ENCODE measurements at regions not wholly inside any gene's neighbourhood (a gene's known extent, or its start where the extent isn't known, plus 50 kb on each side); places are given as distances from the start of the nearest gene placed in this dataset.
"Not testable (repeated sequence)": the region's sequence is repeated elsewhere in the genome, so short reads cannot be mapped to it uniquely, and the experiment has no call there.

GRCh38 chr1:166628259-166628658 is 211.0 kb upstream of the POGK start:
- Histone ChIP-seq H3K27ac (no peak overlapping the region), H3K9me3 (no peaks in the 10 kb centered on the region), H3K27me3 (no peaks in the 10 kb centered on the region), H3K36me3 (no peaks in the 10 kb centered on the region), H3K4me3 (no peak overlapping the region), H3K4me1 (no peaks in the 10 kb centered on the region)
- in situ Hi-C loops (cut with MboI; ENCODE audit: low sequenced_read_pairs in 4 of 4), result no loop called here
- intact Hi-C loops (cut with DNase I; ENCODE audit: low total_unique reads), result no loop called here
- ATAC-seq (no peak), DNase-seq (no peak)
- TF ChIP-seq POLR2A (IDR thresholded peaks at IDR 0.05) (no peak), CTCF (IDR thresholded peaks at IDR 0.05 in 4 of 5, conservative IDR thresholded peaks at IDR 0.05 in 1 of 5) (no peak)

GRCh38 chr1:166629946-166630345 is 209.3 kb upstream of the POGK start:
- ATAC-seq (no peak), DNase-seq (no peak)
- H3K36me3 ChIP-seq, result no peaks in the 10 kb centered on the region
- H3K27ac ChIP-seq, result no peak overlapping the region
- TF ChIP-seq POLR2A (IDR thresholded peaks at IDR 0.05) (no peak), CTCF (IDR thresholded peaks at IDR 0.05 in 4 of 5, conservative IDR thresholded peaks at IDR 0.05 in 1 of 5) (no peak)
- in situ Hi-C loops (cut with MboI; ENCODE audit: low sequenced_read_pairs in 4 of 4) (no loop called here), intact Hi-C loops (cut with DNase I; ENCODE audit: low total_unique reads) (no loop called here)
- H3K9me3 ChIP-seq, result no peaks in the 10 kb centered on the region
- H3K4me3 ChIP-seq, result no peak overlapping the region
- H3K4me1 ChIP-seq, result no peaks in the 10 kb centered on the region
- no peaks in the 10 kb centered on the region for H3K27me3 ChIP-seq

GRCh38 chr1:166630369-166630768 is 208.9 kb upstream of the POGK start:
- Histone ChIP-seq H3K4me3 (no peak overlapping the region), H3K36me3 (no peaks in the 10 kb centered on the region), H3K4me1 (no peaks in the 10 kb centered on the region), H3K27ac (no peak overlapping the region), H3K9me3 (no peaks in the 10 kb centered on the region), H3K27me3 (no peaks in the 10 kb centered on the region)
- TF ChIP-seq CTCF (IDR thresholded peaks at IDR 0.05 in 4 of 5, conservative IDR thresholded peaks at IDR 0.05 in 1 of 5) (no peak), POLR2A (IDR thresholded peaks at IDR 0.05) (no peak)
- intact Hi-C loops (cut with DNase I; ENCODE audit: low total_unique reads), result no loop called here
- no peak for ATAC-seq
- in situ Hi-C loops (cut with MboI; ENCODE audit: low sequenced_read_pairs in 4 of 4), result no loop called here
- DNase-seq, result no peak

GRCh38 chr1:166638137-166638536 is 201.1 kb upstream of the POGK start:
- Histone ChIP-seq H3K36me3 (no peaks in the 10 kb centered on the region), H3K27me3 (no peaks in the 10 kb centered on the region), H3K27ac (no peak overlapping the region), H3K4me1 (no peaks in the 10 kb centered on the region), H3K9me3 (no peaks in the 10 kb centered on the region), H3K4me3 (no peak overlapping the region)
- no peak for TF ChIP-seq POLR2A (IDR thresholded peaks at IDR 0.05)
- TF ChIP-seq CTCF (IDR thresholded peaks at IDR 0.05 in 4 of 5, conservative IDR thresholded peaks at IDR 0.05 in 1 of 5), result no peak
- no peak for DNase-seq
- ATAC-seq, result no peak
- intact Hi-C loops (cut with DNase I; ENCODE audit: low total_unique reads), result no loop called here
- in situ Hi-C loops (cut with MboI; ENCODE audit: low sequenced_read_pairs in 4 of 4), result no loop called here

GRCh38 chr1:166657228-166657627 is 182.0 kb upstream of the POGK start:
- DNase-seq; ATAC-seq; in situ Hi-C loops (cut with MboI; ENCODE audit: low sequenced_read_pairs in 4 of 4); intact Hi-C loops (cut with DNase I; ENCODE audit: low total_unique reads); H3K36me3 ChIP-seq; H3K27ac ChIP-seq; H3K4me3 ChIP-seq; H3K9me3 ChIP-seq; H3K27me3 ChIP-seq; H3K4me1 ChIP-seq: not testable (repeated sequence)

- H3K27me3 ChIP-seq; DNase-seq; H3K36me3 ChIP-seq; in situ Hi-C loops (cut with MboI; ENCODE audit: low sequenced_read_pairs in 4 of 4); intact Hi-C loops (cut with DNase I; ENCODE audit: low total_unique reads); H3K4me1 ChIP-seq; ATAC-seq; H3K4me3 ChIP-seq; H3K27ac ChIP-seq; H3K9me3 ChIP-seq: not testable (repeated sequence)
These were observed 172.5 kb upstream of the POGK start for GRCh38 chr1:166666790-166667189.

- H3K4me3 ChIP-seq; ATAC-seq; H3K27me3 ChIP-seq; H3K9me3 ChIP-seq; H3K36me3 ChIP-seq; H3K27ac ChIP-seq; intact Hi-C loops (cut with DNase I; ENCODE audit: low total_unique reads); in situ Hi-C loops (cut with MboI; ENCODE audit: low sequenced_read_pairs in 4 of 4); DNase-seq; H3K4me1 ChIP-seq: not testable (repeated sequence)
These were observed 171.7 kb upstream of the POGK start for GRCh38 chr1:166667600-166667999.

All from gastrocnemius medialis (tissue), 4 donors.